ENCODE measurements at regions not wholly inside any gene's neighbourhood (a gene's known extent, or its start where the extent isn't known, plus 50 kb on each side); places are given as distances from the start of the nearest gene placed in this dataset.

DNA sequence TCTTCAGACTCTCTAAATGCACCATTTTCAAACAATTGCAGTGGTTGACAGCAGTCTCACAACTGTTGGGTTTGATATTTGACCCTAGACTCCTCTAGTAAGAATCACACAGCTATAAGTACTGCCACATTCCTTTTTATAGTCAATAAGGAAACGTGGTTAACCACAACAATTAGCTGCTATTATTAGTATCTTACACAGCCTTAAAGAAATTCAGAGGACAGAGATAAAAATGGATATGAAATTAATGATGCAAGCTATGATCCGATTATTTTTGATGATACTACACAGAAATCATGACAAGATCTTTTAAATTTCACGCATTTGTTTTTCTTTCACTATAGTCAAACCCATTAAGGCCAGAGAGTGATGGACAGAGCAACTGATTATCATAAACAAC, 288.6 kb upstream of the C9orf72 start:
- TF ChIP-seq CTCF (IDR thresholded peaks at IDR 0.05; ENCODE audit: low read depth, low read length), result no peak
- no peaks in the 10 kb centered on the region for H3K36me3 ChIP-seq
- no peaks in the 10 kb centered on the region for H3K27me3 ChIP-seq
- peaks cover 12% of the 10 kb centered on the region for H3K4me1 ChIP-seq
- H3K9me3 ChIP-seq, result no peaks in the 10 kb centered on the region
- H3K4me3 ChIP-seq (ENCODE audit: low read depth, low read length), result no peak overlapping the region
- no peak for DNase-seq

DNA sequence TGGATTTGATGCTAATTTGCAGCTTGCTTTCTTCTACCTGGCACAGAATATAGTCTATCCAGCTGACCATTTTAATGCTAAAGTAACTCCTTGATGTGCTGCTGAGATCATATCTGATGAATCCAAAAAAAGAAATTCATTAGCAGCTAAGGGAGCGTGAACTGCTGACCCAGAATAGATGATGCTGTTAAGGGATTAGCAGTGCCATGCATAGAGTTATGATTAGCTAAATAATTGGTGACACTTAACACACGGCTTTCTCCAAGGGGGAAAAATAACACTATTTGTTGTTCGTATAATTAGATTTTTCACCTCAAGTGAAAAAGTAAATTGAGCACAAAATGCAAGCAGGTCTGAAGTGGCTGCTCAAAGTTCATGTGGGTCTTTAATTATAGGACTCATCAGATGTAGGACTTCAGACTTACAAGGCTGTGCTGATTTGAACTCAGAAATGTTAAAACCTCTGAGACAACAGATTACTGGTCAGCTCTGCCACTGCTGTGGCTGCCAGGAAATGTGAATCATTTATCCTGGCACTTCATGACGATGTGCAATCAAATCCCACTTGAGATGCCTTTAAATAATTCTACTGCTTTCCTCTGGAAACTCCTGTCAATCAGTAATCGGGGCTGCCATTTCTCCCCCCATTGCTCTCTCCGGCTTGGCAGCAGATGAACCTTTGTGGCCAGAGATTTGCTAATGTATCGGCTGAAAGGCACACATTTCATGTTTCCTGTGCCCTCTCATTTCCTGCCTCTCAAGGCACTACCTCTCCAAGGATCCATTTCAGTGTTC, 291.6 kb upstream of the C9orf72 start:
- Histone ChIP-seq H3K9me3 (no peaks in the 10 kb centered on the region), H3K27me3 (no peaks in the 10 kb centered on the region), H3K4me3 (ENCODE audit: low read depth, low read length) (no peak overlapping the region), H3K4me1 (peaks cover 20% of the 10 kb centered on the region), H3K36me3 (no peaks in the 10 kb centered on the region)
- TF ChIP-seq CTCF (IDR thresholded peaks at IDR 0.05; ENCODE audit: low read depth, low read length), result no peak
- no peak for DNase-seq

DNA sequence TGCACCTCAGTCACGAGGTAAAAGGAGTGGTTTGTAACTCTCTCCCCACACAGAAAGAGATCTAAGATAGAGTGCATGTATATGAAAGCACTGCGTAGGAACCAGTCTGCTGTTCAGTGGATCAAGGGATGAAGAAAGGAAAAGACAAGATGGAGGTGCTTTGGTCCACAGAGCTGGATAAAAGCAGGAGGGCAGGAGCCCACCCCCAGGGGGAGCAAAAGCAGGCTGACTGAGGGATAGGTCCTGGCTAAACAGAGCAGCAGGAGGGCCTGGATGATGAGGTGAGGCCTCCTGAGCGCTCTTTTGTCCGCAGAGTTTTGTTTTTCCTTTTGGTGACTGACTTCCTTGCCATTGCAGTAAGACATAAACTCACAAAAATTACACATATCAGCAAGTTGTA, 293.5 kb upstream of the C9orf72 start:
- DNase-seq, result peak; percentile 26
- no peaks in the 10 kb centered on the region for H3K27me3 ChIP-seq
- TF ChIP-seq CTCF (IDR thresholded peaks at IDR 0.05; ENCODE audit: low read depth, low read length), result peak; percentile 18; the same call in 1 of the 2 replicates

DNA sequence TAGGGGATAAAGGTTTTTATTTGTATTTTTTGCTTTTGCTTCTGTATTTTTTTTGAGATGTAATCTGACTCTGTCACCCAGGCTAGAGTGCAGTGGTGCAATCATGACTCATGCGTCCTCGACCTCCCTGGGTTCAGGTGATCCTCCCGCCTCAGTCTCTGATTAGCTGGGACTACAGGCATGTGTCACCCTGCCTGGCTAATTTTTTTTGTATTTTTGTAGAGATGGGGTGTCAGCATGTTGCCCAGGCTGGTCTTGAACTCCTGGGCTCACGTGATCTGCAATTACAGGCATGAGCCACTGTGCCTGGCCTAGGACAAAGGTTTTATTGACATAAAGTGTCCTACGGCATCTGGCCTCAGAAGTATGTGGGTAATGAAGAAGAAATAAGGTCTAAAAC, 297.1 kb upstream of the C9orf72 start:
- H3K36me3 ChIP-seq, result no peaks in the 10 kb centered on the region
- no peaks in the 10 kb centered on the region for H3K27me3 ChIP-seq
- H3K9me3 ChIP-seq, result no peaks in the 10 kb centered on the region
- H3K4me1 ChIP-seq, result peaks cover 10% of the 10 kb centered on the region; the same call in 1 of the 2 replicates
- TF ChIP-seq CTCF (IDR thresholded peaks at IDR 0.05; ENCODE audit: low read depth, low read length), result no peak
- no peak for DNase-seq
- H3K4me3 ChIP-seq (ENCODE audit: low read depth, low read length), result no peak overlapping the region

More for the DNA sequence above, 293.5 kb upstream of the C9orf72 start:
- H3K4me3 ChIP-seq (ENCODE audit: low read depth, low read length), result no peak overlapping the region
- H3K36me3 ChIP-seq, result no peaks in the 10 kb centered on the region
- peaks cover 20% of the 10 kb centered on the region for H3K4me1 ChIP-seq
- H3K9me3 ChIP-seq, result no peaks in the 10 kb centered on the region

DNA sequence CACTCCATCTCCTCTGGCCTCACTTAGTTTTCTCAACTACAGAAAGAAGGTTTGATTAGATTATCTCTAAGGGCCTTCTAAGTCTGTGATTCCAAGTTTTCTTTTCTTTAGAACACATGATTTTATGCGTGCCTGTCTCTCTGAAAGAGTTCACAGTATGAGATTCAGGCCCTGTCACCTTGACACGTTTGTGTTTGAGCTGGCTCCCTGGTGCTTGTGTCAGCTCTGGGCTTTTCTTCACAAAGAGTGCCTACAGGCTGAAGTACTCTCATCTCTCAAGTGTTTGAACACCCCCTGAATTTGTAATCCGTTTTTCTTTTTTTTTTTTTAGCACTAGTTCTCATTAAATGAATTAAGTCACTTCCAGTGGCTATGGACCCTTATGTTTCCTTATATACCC, 306.9 kb upstream of the C9orf72 start:
- Histone ChIP-seq H3K9me3 (no peaks in the 10 kb centered on the region), H3K27me3 (no peaks in the 10 kb centered on the region), H3K36me3 (no peaks in the 10 kb centered on the region), H3K4me3 (ENCODE audit: low read depth, low read length) (no peak overlapping the region), H3K4me1 (no peaks in the 10 kb centered on the region)
- TF ChIP-seq CTCF (IDR thresholded peaks at IDR 0.05; ENCODE audit: low read depth, low read length), result no peak
- DNase-seq, result no peak

GRCh38 chr9:27880635-27881034, 307.4 kb upstream of the C9orf72 start:
- Histone ChIP-seq H3K9me3 (no peaks in the 10 kb centered on the region), H3K4me3 (ENCODE audit: low read depth, low read length) (no peak overlapping the region), H3K4me1 (no peaks in the 10 kb centered on the region), H3K36me3 (no peaks in the 10 kb centered on the region), H3K27me3 (no peaks in the 10 kb centered on the region)
- no peak for TF ChIP-seq CTCF (IDR thresholded peaks at IDR 0.05; ENCODE audit: low read depth, low read length)
- no peak for DNase-seq
